Activated B cell treated with CpG ODN at 0.5 μM for 24 hours (primary cell): ENCODE measurements at regions not wholly inside any gene's neighbourhood (a gene's known extent, or its start where the extent isn't known, plus 50 kb on each side); places are given as distances from the start of the nearest gene placed in this dataset.

Source experiments
- ATAC-seq: fragments of 200-7000 bp; cut with Tn5 transposase; one replicate; pipeline ENCODE4 v1.10.0; 2021; ENCODE audit warnings: low read depth, mild to moderate bottlenecking, moderate library complexity
- CTCF ChIA-PET: fragments of 350-600 bp; sonication (Branson Sonifier 250); formaldehyde crosslinking; loops from one replicate; lab custom pipeline; 2021; ENCODE audit warnings: antibody characterized with exemption; lab: Charles Lee
- POLR2A ChIA-PET: fragments of 350-600 bp; sonication (Branson Sonifier 250); formaldehyde crosslinking; loops from one replicate; lab custom pipeline; 2021; ENCODE audit warnings: antibody characterized with exemption; lab: Charles Lee
- DNase-seq: peaks from one replicate; pipeline ENCODE4 v3.0.0; 2022
- H3K27ac Mint-ChIP-seq: one replicate; pipeline ENCODE4 v1.8.0; 2020; ENCODE audit warnings: mixed read lengths
- H3K27me3 Mint-ChIP-seq: one replicate; pipeline ENCODE4 v1.8.0; 2021; ENCODE audit warnings: mixed read lengths
- H3K36me3 Mint-ChIP-seq: one replicate; pipeline ENCODE4 v1.8.0; 2021; ENCODE audit warnings: low read depth, mixed read lengths
- H3K4me1 Mint-ChIP-seq: one replicate; pipeline ENCODE4 v1.8.0; 2021; ENCODE audit warnings: mixed read lengths
- H3K4me3 Mint-ChIP-seq: one replicate; pipeline ENCODE4 v1.8.0; 2020; ENCODE audit warnings: mild to moderate bottlenecking, mixed read lengths
- H3K9me3 Mint-ChIP-seq: one replicate; pipeline ENCODE4 v1.8.0; 2020; ENCODE audit warnings: mixed read lengths
- intact Hi-C: fragments of 100-400 bp; cut with micrococcal nuclease; formaldehyde crosslinking; loops from one replicate; pipeline ENCODE4 v1.15.1; 2024
- TF ChIP-seq, protein P1 (sequence below): fragments of 200-600 bp; IDR thresholded peaks from one replicate; pipeline ENCODE4 v1.8.0; 2022; ENCODE audit warnings: antibody characterized with exemption, mild to moderate bottlenecking

GRCh38 chr4:3679071-3679825, 86.9 kb upstream of the ADRA2C start:
- intact Hi-C loops, result no loop called here
- POLR2A ChIA-PET, result no interaction called here
- no peak overlapping the region for H3K4me3 Mint-ChIP-seq
- H3K27ac Mint-ChIP-seq, result no peak overlapping the region
- no peak for DNase-seq
- TF ChIP-seq, protein P1, sequence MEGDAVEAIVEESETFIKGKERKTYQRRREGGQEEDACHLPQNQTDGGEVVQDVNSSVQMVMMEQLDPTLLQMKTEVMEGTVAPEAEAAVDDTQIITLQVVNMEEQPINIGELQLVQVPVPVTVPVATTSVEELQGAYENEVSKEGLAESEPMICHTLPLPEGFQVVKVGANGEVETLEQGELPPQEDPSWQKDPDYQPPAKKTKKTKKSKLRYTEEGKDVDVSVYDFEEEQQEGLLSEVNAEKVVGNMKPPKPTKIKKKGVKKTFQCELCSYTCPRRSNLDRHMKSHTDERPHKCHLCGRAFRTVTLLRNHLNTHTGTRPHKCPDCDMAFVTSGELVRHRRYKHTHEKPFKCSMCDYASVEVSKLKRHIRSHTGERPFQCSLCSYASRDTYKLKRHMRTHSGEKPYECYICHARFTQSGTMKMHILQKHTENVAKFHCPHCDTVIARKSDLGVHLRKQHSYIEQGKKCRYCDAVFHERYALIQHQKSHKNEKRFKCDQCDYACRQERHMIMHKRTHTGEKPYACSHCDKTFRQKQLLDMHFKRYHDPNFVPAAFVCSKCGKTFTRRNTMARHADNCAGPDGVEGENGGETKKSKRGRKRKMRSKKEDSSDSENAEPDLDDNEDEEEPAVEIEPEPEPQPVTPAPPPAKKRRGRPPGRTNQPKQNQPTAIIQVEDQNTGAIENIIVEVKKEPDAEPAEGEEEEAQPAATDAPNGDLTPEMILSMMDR, result no peak
- CTCF ChIA-PET, result no interaction called here
- H3K4me1 Mint-ChIP-seq, result no peaks in the 10 kb centered on the region
- no peaks in the 10 kb centered on the region for H3K36me3 Mint-ChIP-seq
- no peak for ATAC-seq
- H3K27me3 Mint-ChIP-seq, result peaks cover 11% of the 10 kb centered on the region
- no peaks in the 10 kb centered on the region for H3K9me3 Mint-ChIP-seq

DNA sequence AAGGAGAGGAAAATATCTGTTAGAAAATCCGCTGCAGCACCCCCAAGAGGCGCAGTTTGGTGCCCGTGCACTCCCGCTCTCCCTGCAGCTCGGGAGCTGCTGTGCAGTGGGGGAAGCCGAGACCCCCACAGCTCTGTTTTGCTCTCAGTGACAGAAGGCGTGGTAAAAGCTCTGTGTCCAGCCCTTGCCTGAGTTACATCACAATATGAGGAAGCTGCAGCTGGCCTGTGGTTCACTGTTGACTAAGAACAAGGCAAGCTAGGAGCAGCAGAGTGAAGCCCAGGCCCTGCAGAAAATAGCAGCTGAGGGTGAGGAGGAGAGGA, 88.5 kb upstream of the ADRA2C start:
- CTCF ChIA-PET, result no interaction called here
- Mint-ChIP-seq H3K4me1 (no peaks in the 10 kb centered on the region), H3K27me3 (peaks cover 10% of the 10 kb centered on the region), H3K4me3 (no peak overlapping the region), H3K27ac (no peak overlapping the region), H3K9me3 (peaks cover 2% of the 10 kb centered on the region), H3K36me3 (no peaks in the 10 kb centered on the region)
- ATAC-seq (no peak), DNase-seq (no peak)
- intact Hi-C loops, result no loop called here
- POLR2A ChIA-PET, result no interaction called here
- TF ChIP-seq, protein P1, result no peak

DNA sequence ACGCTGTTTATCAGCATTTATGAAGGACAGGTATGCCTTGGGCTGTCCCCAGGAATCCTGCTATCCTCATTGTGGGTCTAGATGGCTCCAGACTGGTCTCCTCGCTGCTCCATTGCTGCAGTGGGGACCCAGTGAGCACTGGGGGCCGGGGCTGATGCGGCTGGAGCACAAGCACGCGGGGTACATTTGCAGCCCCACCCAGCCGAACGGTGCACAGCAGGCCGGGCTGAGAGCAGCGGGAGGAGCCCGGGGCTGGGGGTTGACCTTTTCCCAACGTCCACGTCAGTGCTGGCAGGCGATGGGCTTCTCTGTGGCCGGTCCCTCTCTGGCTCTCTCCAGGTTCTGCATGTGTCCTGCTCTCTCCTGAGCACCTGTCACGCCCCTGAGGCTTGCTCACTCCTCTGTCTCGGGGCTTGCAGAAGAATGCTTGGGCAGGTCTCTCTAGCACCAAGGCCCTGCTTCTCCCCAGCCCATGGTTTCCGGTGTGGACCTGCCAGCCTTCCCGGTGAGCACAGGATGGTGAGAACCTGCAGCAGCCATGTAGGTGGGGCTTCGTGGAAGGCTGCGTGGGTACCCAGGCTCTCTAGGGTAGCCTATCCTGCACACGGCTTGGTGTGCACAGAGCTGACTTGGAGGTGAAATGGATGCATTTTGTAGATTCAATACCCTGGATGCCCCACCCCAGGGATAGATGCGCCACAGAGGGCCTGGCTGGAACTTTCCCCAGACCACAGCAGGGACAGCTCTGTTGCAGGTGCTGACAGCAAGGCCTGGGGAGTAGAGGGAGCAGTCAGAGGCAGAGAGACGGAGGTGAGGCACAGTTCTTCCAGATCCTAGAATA, 89.1 kb upstream of the ADRA2C start:
- intact Hi-C loops, result no loop called here
- no peak overlapping the region for H3K4me3 Mint-ChIP-seq
- ChIA-PET POLR2A (no interaction called here), CTCF (no interaction called here)
- ATAC-seq, result no peak
- DNase-seq, result no peak
- H3K27me3 Mint-ChIP-seq, result peaks cover 8% of the 10 kb centered on the region
- no peak overlapping the region for H3K27ac Mint-ChIP-seq
- TF ChIP-seq, protein P1, result no peak
- H3K36me3 Mint-ChIP-seq, result no peaks in the 10 kb centered on the region
- H3K4me1 Mint-ChIP-seq, result no peaks in the 10 kb centered on the region
- peaks cover 2% of the 10 kb centered on the region for H3K9me3 Mint-ChIP-seq

DNA sequence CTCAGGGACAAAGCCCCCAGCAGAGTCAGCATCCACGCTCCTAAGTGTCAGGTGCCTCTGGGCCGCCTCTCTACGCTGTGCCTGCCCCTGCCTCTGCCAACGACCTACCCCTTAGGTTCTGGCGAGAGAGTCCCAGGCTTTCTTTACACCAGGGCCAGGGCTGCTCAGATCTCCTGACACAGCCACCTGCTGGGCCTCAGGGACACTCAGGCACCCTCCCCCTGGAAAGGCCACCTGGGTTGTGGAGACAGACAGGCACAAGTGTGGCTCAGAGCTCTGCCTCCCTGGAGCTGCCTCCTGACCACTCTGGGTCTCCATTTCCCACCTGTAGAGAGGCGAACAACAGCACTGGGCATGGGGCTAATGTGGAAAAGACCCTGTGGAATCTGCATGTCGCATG, 90.0 kb upstream of the ADRA2C start:
- ChIA-PET CTCF (no interaction called here), POLR2A (no interaction called here)
- DNase-seq, result no peak
- ATAC-seq, result no peak
- Mint-ChIP-seq H3K27ac (no peak overlapping the region), H3K27me3 (peaks cover 13% of the 10 kb centered on the region), H3K36me3 (no peaks in the 10 kb centered on the region), H3K4me3 (no peak overlapping the region), H3K9me3 (peaks cover 2% of the 10 kb centered on the region), H3K4me1 (no peaks in the 10 kb centered on the region)
- intact Hi-C loops, result no loop called here
- TF ChIP-seq, protein P1, result no peak

DNA sequence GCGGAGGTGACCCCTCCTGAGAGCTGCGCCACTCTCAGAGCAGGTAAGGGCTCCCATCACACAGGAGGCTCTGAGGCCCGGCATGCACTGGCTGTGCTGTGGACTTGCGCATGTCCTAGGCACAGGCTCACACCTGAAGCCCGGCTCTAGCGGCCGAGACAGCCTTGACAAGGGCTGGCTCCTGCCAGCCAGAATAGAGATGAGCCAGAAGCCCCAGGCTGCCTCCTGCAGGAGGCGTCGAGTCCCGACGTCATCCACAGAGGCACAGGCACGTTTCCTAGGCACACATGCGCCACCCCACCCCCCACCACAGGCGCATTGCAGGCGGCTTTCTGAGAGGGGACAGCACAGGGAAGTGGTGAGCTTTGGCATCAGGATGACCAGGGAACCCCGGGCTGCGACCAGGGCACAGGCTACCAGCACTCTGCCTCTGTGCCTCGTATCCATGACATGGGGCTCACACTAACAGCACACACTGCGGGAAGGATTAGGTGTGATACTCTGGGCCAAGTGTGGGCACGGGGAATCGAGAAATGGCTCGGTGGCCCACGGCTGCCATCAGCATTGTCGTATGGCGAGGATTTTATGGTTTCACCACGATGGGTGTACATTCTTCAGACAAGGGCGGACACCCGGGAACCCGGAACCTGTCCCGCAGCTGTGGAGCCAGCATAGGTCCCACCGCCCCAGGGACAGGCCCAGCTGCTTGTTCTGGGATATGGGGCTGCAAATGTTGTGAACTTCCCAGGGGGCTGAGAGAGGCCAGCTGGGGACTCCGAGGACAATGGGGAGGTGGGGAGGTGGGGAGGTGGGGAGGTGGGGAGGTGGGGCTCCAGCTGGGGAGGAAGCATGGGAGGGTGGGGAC, 90.7 kb upstream of the ADRA2C start:
- Mint-ChIP-seq H3K27me3 (peaks cover 13% of the 10 kb centered on the region), H3K27ac (no peak overlapping the region), H3K36me3 (no peaks in the 10 kb centered on the region), H3K4me3 (no peak overlapping the region), H3K4me1 (no peaks in the 10 kb centered on the region), H3K9me3 (peaks cover 2% of the 10 kb centered on the region)
- ATAC-seq, result no peak
- no peak for DNase-seq
- TF ChIP-seq, protein P1, result no peak
- ChIA-PET POLR2A (no interaction called here), CTCF (no interaction called here)
- intact Hi-C loops, result loop anchor here (1.0 kb wide), 1 partner anchor 12 kb away; no protein-coding TSS in a partner anchor
